ENCODE measurements at regions not wholly inside any gene's neighbourhood (a gene's known extent, or its start where the extent isn't known, plus 50 kb on each side); places are given as distances from the start of the nearest gene placed in this dataset.
A peak's percentile ranks its signal among the peaks of the same experiment; 100 is the strongest.

GRCh38 chr6:143621876-143622605 is 55.7 kb upstream of the PHACTR2 start:
- no peak for DNase-seq (ENCODE audit: low read depth in 3 of 3)

DNA sequence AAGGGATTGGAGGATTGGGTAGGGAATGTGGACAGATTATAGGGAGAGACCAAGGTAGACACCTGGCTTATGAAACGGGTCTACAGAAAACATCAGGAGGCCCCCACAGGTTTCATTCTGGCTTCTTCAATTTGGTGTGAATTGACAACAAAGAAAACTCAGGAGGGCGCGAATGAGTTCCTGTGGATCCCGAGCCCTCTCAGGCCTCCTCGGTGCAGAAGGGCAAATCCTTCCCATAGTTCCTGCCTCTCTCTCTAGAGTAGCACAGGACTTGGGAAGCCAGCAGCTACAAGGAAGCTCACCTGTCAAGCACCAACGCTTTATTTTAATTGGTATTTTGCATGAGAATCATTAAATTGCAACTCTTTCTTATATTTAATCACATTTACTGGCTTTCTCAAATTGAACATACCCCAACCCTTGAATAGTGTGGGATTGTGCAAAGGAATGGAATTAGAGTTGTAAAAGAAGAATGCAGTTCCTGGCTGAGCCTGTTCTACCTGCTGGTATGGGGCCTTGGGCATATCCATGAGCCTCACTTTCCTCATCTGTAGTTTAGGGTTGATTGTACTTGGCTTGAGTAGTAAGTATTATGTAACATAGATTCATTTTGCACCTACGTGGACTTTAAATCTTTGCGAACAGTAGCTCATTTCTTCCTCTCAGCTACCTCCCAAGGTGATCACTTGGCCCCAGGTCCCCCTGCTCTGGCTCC is 56.4 kb upstream of the PHACTR2 start:
- no peak for DNase-seq (ENCODE audit: low read depth in 3 of 3)

DNA sequence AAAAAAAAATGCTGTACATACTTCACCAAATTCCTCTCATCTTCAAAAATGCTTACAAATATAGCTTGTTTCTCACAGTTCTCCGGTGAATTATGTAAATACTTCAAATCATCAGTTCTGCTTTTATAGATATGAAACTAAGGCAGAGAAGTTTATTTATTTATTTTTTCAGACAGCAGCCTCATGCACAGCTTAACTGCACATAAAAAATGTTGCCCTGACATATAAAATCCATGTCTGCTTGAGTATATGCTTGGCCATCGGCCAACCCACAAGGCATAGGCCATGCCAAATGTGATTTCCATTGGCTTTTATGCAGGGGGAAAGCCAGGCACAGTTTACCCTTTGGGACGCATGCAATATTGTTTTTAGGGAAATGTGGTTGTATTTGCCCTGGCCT is 57.3 kb upstream of the PHACTR2 start:
- DNase-seq (ENCODE audit: low read depth in 3 of 3): no peak

DNA sequence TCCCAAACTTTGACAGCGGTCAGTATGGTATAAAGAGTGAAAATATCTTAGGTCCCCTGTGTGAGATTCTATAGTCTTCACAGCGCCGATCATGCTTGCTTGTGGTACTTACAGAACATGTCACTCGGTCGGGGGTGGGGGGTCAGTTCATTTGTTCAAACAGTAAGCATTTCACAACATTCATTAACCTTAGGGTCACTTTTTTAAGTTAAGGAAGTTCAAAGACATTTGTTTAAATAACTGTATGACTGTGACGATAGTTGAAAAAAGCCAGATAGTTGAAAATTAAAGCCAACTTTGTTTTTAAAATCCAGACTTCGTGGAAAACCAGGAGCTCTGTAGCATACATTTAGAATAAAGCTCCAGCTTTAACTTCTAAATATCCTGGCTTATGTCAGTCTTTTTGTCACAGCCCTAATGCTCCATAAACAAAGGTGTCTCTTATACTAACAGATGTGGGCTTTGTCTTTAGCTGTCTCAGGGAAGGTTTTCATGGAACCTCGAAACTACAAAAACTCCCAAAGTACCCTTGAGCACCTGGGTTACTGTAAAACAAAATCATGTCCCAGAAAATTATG is 57.9 kb upstream of the PHACTR2 start:
- DNase-seq (ENCODE audit: low read depth in 3 of 3): no peak

DNA sequence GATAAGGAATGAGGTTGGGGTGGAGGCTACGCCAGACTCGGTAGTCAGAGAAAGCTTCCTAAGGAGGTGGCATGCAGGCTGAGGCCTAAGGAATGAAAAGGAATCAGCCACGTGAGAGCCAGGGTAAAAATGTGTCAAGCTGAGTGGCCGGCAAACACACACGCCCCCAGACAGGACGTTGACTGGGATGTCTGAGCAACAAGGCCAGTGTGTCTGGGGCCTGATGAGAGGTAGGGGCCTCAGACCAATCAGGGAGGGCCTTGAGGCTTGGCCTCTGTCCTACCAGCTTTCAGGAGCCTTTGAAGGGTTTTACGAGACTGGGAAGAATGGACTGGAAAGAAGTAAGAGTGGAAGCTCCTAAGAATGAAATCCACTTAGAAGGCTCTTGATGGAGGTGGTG is 61.0 kb upstream of the PHACTR2 start:
- no peak for DNase-seq (ENCODE audit: low read depth in 3 of 3)

GRCh38 chr6:143615785-143616184 is 62.0 kb upstream of the PHACTR2 start:
- DNase-seq (ENCODE audit: low read depth in 3 of 3): no peak

DNA sequence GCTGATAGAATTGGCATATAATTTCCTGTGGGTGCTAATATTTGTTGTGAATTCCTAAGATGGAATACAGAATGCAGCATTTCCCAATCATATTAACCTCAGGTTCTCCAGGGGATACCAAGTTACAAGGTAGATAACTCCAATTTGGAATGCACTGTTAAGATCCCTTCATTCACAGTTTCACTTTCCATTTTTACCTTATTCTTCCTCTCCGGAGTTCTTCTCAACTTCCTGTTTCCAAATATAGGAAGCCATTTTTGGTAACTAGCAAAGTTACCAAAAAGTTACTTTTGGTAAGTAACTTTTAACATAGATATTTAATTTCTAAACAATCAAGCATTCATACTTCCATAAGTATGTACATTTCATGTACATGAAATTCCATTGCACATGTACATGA is 63.5 kb upstream of the PHACTR2 start:
- no peak for DNase-seq (ENCODE audit: low read depth in 3 of 3)

DNA sequence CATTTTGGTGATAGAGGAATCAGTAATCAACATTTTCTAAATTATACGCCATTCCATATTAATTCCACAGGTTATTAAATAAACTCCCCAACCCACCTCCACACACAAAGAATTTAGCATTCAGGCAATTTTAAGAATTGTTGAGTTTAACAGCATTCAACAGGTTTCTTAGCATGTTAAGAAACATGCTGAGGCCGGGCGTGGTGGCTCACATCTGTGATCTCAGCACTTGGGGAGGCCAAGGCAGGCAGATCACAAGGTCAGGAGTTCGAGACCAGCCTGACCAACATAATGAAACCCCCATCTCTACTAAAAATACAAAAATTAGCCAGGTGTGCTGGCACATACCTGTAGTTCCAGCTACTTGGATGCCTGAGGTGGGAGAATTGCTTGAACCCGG is 64.0 kb upstream of the PHACTR2 start:
- no peak for DNase-seq (ENCODE audit: low read depth in 3 of 3)

- no peak for DNase-seq (ENCODE audit: low read depth in 3 of 3)
Measured at GRCh38 chr6:143612186-143612585, 65.6 kb upstream of the PHACTR2 start.

DNA sequence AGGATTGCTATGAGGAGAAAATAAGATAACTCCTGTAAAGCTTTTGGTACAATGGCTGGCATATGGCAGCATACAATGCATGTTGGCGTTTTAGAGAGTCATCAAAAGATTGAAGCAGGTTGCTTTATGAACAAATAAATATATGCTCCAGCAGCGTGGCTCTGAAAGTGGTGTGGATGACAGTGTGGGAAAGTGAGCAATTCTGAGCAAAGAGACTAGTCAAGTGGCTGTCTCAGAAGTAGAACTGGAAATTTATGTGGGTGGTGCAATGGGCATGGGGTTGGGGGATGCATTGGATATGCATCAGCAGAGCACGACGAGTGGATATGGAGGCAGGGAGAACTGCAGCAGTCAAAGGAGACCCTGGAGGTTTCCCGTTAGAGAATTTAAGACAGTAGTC is 66.2 kb upstream of the PHACTR2 start:
- no peak for DNase-seq (ENCODE audit: low read depth in 3 of 3)

- no peak for DNase-seq (ENCODE audit: low read depth in 3 of 3)
Measured at GRCh38 chr6:143609972-143610371, 67.8 kb upstream of the PHACTR2 start.

- no peak for DNase-seq (ENCODE audit: low read depth in 3 of 3)
Measured at GRCh38 chr6:143609501-143609900, 68.3 kb upstream of the PHACTR2 start.

DNA sequence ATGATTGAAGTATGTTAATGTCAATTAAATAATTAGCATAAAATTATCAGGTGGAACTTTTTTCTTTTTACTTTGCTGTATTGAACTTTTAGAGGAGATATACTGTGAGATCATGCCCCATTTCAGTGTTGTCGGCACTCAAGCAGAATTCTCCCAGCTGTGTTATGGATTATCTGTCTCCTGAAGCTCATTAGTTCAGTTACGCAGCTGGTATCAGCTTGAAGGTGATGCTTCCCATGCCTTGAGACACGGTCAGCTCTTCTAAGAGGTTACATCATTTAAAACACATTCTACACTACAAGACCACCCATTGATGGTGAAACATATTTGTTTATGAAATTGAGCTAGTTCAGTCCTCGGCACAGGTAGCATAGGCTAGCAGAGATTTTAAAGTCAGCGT is 68.9 kb upstream of the PHACTR2 start:
- DNase-seq (ENCODE audit: low read depth in 3 of 3): no peak

DNA sequence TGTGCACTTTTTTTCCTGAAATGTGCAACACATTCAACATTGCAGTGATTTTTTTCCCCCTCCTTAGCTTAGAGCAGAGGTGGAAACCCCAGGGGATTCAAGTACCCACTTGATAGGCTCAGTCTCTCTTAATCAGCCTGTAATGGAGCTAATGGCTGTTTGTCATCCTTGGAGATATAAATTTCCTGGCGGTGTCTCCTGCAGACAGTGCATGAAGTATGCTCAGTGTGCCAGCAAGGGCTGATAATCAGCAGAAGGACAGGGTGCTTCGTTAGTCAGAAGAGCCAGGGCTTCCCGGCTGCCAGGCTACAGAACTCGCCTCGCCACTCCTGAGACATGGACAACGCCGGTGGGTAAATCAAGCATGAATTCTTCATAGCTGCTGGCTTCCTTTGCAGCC is 69.8 kb upstream of the PHACTR2 start:
- no peak for DNase-seq (ENCODE audit: low read depth in 3 of 3)

GRCh38 chr6:143607168-143607567 is 70.6 kb upstream of the PHACTR2 start:
- no peak for DNase-seq (ENCODE audit: low read depth in 3 of 3)

DNA sequence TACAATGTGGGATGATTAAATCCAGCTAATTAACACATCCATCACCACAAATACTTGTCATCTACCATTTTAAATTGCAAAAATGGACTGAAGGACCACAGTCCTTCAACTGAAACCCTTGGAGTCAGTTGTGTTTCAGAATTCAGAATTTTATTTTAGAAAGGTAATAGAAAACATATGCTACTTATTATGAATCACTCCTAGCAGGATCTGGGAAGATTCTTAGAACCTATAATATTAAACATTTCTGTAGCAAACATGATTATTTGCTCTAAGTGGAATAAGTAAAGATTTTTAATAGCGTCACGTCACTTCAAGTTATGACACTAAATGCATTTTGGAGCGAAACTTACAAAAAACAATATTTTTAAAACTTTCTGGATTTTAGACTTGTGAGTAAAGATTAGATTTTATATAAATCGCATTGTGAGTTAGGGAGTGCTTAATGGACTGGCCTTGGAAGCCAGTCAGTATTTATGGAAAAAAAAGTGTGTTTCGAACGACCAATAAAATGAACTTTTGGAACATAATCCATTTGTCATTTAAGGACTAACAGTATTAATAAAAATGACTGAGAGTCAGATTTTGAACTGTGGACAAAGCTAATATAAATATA is 71.8 kb upstream of the PHACTR2 start:
- DNase-seq (ENCODE audit: low read depth in 3 of 3): no peak

GRCh38 chr6:143603455-143603854 is 74.3 kb upstream of the PHACTR2 start:
- DNase-seq (ENCODE audit: low read depth in 3 of 3): no peak

GRCh38 chr6:143601504-143601903 is 76.3 kb upstream of the PHACTR2 start:
- DNase-seq (ENCODE audit: low read depth in 3 of 3): no peak

DNA sequence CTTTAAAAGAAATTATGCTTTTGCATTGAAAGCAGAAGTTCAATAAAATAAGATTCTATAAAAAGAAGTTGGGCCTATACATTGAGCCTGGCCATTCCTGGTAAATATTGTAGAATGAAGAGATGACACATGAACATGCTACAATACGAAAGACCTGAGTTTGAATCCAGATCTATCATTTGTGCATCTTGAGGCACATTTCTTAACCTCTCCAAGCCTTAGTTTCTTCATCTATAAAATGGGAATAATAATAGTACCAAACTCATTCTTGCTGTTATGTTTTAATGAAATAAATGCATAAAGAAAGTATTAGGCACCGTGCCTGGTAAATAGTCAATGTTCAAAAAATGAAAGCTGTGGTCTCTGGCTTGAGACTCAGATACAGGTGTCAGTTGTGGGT is 76.9 kb upstream of the PHACTR2 start:
- DNase-seq (ENCODE audit: low read depth in 3 of 3): no peak

DNA sequence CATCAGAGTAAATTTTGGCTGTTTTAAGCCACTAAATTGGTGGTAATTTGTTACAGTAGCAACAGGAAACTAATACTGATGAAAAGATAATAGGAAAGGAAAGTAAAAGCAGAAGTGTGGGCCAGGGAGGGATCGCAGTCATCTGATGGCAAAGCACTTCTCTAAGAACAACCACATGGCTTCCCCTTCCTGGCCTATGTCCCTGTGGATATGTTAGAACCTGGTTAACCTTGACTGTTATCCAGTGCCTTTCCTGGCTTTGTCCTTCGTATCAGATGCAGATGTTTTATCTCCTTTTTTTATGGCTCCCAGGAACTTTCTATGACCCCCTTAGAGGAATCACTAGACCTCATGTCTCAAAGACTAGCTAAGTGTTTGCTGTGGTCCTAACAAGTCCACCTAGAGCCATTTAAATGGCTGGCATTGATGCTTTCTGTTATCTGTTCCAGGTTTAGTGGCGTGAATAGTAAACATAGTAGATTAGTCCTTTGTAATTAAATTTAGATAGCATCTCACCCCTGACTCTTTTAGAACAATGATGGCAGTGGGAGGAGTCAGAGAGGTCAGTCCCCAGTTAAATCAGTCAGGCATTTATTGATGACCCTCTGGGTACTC is 79.2 kb upstream of the PHACTR2 start:
- peak in 1 of 3 experiments; percentile 5 for DNase-seq (ENCODE audit: low read depth in 3 of 3)

DNA sequence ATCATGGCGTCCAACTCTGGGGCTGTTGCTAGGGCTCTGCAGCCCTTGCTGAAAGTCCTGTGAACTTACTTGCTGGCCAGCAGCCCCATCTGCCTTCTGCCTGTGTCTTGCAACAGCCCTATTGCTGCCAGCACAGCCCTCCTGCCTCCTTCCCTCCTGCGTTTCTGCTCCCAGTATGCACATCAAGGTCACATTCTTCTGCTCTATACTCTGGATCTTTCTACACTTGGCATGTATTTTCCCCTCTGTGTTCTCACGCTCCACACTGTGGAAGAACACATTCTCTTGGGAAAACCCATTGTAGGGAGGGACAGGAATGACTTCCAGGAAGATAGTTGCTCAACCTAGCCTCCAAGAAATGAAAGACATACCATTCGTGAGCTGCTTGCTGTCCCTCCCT is 80.9 kb upstream of the PHACTR2 start:
- no peak for DNase-seq (ENCODE audit: low read depth in 3 of 3)

Measured in stimulated activated CD4-positive, alpha-beta T cell treated with anti-CD3 and anti-CD28 coated beads, TNF-alpha, amount 100 ng/mL, for 24 hours (primary cell).